Pancreas (tissue), 10 donors: ENCODE measurements at regions not wholly inside any gene's neighbourhood (a gene's known extent, or its start where the extent isn't known, plus 50 kb on each side); places are given as distances from the start of the nearest gene placed in this dataset.

ENCODE experiments used
- ATAC-seq, 4 donors: fragments of 200-7000 bp; cut with Tn5 transposase; one replicate each; pipeline versions ENCODE4 v1.8.0 to v1.9.1; 2020; ENCODE audit warnings: mild to moderate bottlenecking in 4 of 4, moderate library complexity in 4 of 4
- DNase-seq, 6 donors: peaks; one replicate each; pipeline ENCODE4 v3.0.0-alpha.2; 2020
- FAIRE-seq: peaks from 2 replicates; lab custom pipeline; 2012; peaks lifted over from hg19 to GRCh38; lab: Jason Lieb, UNC
- H3K27ac ChIP-seq, 4 donors: fragments of 200-600 bp; sonication (generic); 1 replicate in 3 of 4; 2 replicates in 1 of 4; pipeline versions ENCODE4 v1.5.0 to v1.8.0; 2020
- H3K27me3 ChIP-seq, 4 donors: fragments of 200-600 bp; one replicate each; pipeline ENCODE4 v1.8.0; 2021
- H3K36me3 ChIP-seq, 3 donors: fragments of 200-600 bp; sonication (generic) in 1 of 3; one replicate each; pipeline versions ENCODE4 v1.5.0 to v1.8.0; 2020 to 2021
- H3K4me1 ChIP-seq, 3 donors: fragments of 200-600 bp; one replicate each; pipeline ENCODE4 v1.8.0; 2021
- H3K4me3 ChIP-seq, 4 donors: fragments of 200-600 bp; sonication (generic) in 2 of 4; one replicate each; pipeline versions ENCODE4 v1.5.0 to v1.8.0; 2020 to 2021
- H3K9me3 ChIP-seq, 4 donors: fragments of 200-600 bp; one replicate each; pipeline ENCODE4 v1.8.0; 2021
- WGBS, 2 donors: extraction: QIAGEN DNeasy Blood & Tissue Kit; methylation state at CpG; one replicate each; pipeline ENCODE4 v1.1.7; 2013; 5-methylcytosine and 5-hydroxymethylcytosine counted together
- intact Hi-C, 3 donors: fragments of 100-400 bp; cut with DNase I; formaldehyde crosslinking; loops; one replicate each; pipeline versions ENCODE4 v1.11.1 to v1.14.2; 2022
- TF ChIP-seq, protein P1 (sequence below), 4 donors: fragments of 200-600 bp; sonication (generic) in 3 of 4; IDR thresholded peaks; one replicate each; pipeline versions ENCODE4 v1.5.0 to v1.8.0; 2021; ENCODE audit warnings: antibody characterized with exemption in 4 of 4
- donor health status: healthy with polysubstance abuse.
- donor health status: DM: no; HTN: no; CAD: no; lungs with moderate emphysema.
- donor health status: DM: no; HTN: no; CAD: no.
- donor health status: control.
- donor health status: control.
- donor health status: Bipolar disorder and iron deficiency.
- donor health status: DM: yes; HTN: yes; CAD: no.
- donor health status: DM: no; HTN: no; CAD: no.
- donor health status: DM: no; HTN: no; CAD: no.
- donor health status: DM: yes; HTN: yes; CAD: no.

DNA sequence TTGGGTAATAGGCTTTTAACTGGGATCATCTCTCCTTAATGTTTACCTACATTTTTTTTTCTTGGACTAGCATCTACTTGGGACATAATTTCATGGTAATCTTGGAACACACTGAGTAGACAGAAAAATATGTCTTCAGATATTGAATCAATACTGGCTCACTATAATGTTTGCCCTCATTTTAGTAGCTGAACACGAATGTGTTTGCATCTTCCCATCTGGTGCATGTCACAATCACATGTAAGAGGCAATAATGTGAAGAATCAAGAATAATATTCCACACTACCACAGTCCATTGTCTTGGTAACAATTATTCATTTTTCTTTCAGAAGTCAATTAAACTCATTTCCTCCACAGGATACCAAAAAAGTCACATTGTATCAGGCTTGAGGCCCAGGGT, 382.7 kb upstream of the CDH10 start:
- FAIRE-seq (no peak), ATAC-seq (no peak)

DNA sequence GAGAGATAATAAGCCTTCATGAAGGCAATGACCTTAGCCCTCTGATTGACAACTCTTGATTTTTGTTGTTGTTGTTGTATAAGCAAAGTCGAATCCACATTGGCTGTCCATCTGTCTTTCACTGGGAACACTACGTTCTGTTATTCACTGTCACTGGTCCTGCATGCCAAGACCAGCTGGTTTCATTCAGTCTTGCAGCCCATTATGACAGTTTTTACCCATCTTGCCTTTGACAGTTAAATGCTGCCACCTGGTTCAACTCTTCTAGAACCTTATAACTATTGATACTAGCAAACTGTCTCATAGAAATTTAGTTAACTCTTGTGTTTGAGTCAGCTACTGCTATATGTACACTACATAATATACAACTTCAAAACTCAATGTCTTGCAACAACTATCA, 382.3 kb upstream of the CDH10 start:
- no peaks in the 10 kb centered on the region for H3K27me3 ChIP-seq
- ATAC-seq (no peak), DNase-seq (no peak), FAIRE-seq (no peak)
- H3K27ac ChIP-seq: no peak overlapping the region
- no peaks in the 10 kb centered on the region for H3K9me3 ChIP-seq
- no peak overlapping the region for H3K4me3 ChIP-seq
- intact Hi-C loops: no loop called here
- H3K36me3 ChIP-seq: no peaks in the 10 kb centered on the region
- TF ChIP-seq, protein P1, sequence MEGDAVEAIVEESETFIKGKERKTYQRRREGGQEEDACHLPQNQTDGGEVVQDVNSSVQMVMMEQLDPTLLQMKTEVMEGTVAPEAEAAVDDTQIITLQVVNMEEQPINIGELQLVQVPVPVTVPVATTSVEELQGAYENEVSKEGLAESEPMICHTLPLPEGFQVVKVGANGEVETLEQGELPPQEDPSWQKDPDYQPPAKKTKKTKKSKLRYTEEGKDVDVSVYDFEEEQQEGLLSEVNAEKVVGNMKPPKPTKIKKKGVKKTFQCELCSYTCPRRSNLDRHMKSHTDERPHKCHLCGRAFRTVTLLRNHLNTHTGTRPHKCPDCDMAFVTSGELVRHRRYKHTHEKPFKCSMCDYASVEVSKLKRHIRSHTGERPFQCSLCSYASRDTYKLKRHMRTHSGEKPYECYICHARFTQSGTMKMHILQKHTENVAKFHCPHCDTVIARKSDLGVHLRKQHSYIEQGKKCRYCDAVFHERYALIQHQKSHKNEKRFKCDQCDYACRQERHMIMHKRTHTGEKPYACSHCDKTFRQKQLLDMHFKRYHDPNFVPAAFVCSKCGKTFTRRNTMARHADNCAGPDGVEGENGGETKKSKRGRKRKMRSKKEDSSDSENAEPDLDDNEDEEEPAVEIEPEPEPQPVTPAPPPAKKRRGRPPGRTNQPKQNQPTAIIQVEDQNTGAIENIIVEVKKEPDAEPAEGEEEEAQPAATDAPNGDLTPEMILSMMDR (IDR thresholded peaks at IDR 0.05): no peak
- 45 to 47% methylated on average over 2 of the region's 2 CpGs for WGBS, 2 donors
- H3K4me1 ChIP-seq: no peaks in the 10 kb centered on the region

More for the DNA sequence above, 382.7 kb upstream of the CDH10 start:
- WGBS, 2 donors: 32 to 39% methylated on average over 1 of the region's 1 CpG
- DNase-seq: no peak
- Histone ChIP-seq H3K36me3 (no peaks in the 10 kb centered on the region), H3K27ac (no peak overlapping the region), H3K4me3 (no peak overlapping the region), H3K27me3 (no peaks in the 10 kb centered on the region), H3K4me1 (no peaks in the 10 kb centered on the region), H3K9me3 (no peaks in the 10 kb centered on the region)
- intact Hi-C loops: no loop called here
- TF ChIP-seq, protein P1 (IDR thresholded peaks at IDR 0.05): no peak

DNA sequence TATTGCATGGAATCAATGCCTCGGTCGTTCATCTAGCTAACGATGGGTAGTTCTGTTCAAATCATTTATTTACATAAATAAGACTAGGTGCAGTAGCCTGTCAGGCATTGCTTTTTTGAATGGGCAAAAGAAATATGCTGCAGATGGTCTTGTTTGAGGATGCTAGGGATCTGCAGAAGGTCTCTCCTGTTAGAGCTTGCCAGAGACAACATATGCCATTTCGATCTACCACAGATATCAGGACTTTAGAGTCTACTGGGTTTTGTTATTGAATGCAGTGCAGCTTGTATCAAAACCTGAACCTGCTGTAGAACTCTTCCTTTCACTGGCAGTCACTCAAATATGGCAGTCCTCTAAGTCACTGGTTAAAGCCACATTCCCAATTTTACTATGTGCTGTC, 381.1 kb upstream of the CDH10 start:
- Histone ChIP-seq H3K4me3 (no peak overlapping the region), H3K9me3 (no peaks in the 10 kb centered on the region), H3K36me3 (no peaks in the 10 kb centered on the region), H3K27ac (no peak overlapping the region), H3K4me1 (no peaks in the 10 kb centered on the region), H3K27me3 (no peaks in the 10 kb centered on the region)
- intact Hi-C loops: no loop called here
- TF ChIP-seq, protein P1 (IDR thresholded peaks at IDR 0.05): no peak
- WGBS, 2 donors: 61 to 69% methylated on average over 4 of the region's 4 CpGs
- ATAC-seq (no peak), DNase-seq (no peak), FAIRE-seq (no peak)

DNA sequence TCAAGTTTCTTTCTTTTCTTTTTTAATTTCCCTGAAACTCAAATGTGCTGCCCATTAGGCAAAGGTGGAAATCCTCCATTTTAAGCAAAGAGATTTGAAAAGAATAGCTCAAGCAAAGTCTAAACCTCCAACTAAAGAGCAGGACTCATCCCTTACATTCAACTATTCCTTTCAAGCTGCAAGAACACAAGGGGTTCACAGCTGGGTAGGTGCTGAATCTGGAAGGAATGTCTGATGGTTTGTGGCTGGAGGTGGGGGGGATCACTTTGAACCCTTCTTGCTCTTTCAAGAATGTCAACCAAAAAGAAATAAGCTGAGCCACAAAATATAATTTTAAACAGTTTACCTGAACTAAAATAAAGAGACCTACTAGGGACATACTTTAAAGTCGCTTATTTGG, 375.7 kb upstream of the CDH10 start:
- H3K27ac ChIP-seq: no peak overlapping the region
- no peaks in the 10 kb centered on the region for H3K27me3 ChIP-seq
- no peaks in the 10 kb centered on the region for H3K36me3 ChIP-seq
- intact Hi-C loops: no loop called here
- TF ChIP-seq, protein P1 (IDR thresholded peaks at IDR 0.05): no peak
- no peak for DNase-seq
- no peak for ATAC-seq
- WGBS, 2 donors: 30 to 33% methylated on average over 1 of the region's 1 CpG
- H3K4me1 ChIP-seq: no peaks in the 10 kb centered on the region
- no peak for FAIRE-seq
- no peaks in the 10 kb centered on the region for H3K9me3 ChIP-seq
- no peak overlapping the region for H3K4me3 ChIP-seq

DNA sequence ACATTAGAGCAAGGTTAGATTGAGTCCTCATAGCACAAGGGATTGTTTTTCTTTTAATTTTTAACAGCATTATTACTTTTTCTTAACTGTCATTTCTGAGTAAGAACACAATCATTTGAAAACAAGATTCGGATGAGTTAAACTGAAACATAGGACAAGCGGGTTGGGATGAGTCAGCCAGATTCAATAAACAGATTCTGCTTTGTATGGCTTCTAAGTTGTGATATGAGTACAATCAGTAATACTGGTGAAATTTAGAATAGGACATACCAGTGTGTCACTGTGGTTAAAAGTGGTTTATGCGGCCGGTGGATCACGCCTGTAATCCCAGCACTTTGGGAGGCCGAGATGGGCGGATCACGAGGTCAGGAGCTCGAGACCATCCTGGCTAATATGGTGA, 364.3 kb upstream of the CDH10 start:
- no peaks in the 10 kb centered on the region for H3K36me3 ChIP-seq
- WGBS, 2 donors: 75 to 90% methylated on average over 9 of the region's 9 CpGs
- TF ChIP-seq, protein P1 (IDR thresholded peaks at IDR 0.05): no peak
- no peaks in the 10 kb centered on the region for H3K27me3 ChIP-seq
- no peak for DNase-seq
- no peaks in the 10 kb centered on the region for H3K4me1 ChIP-seq
- H3K27ac ChIP-seq: no peak overlapping the region
- no peak overlapping the region for H3K4me3 ChIP-seq
- intact Hi-C loops: no loop called here
- no peak for ATAC-seq
- H3K9me3 ChIP-seq: no peaks in the 10 kb centered on the region
- FAIRE-seq: no peak
